Left renal cortex interstitium (tissue), 4 donors: ENCODE measurements at regions not wholly inside any gene's neighbourhood (a gene's known extent, or its start where the extent isn't known, plus 50 kb on each side); places are given as distances from the start of the nearest gene placed in this dataset.

Experiments used
- DNase-seq, 4 donors: peaks; one replicate each; pipeline ENCODE4 v3.0.0-alpha.2; 2013; ENCODE audit warnings: low read depth in 4 of 4, low spot score in 2 of 4, missing footprints in 1 of 4

DNA sequence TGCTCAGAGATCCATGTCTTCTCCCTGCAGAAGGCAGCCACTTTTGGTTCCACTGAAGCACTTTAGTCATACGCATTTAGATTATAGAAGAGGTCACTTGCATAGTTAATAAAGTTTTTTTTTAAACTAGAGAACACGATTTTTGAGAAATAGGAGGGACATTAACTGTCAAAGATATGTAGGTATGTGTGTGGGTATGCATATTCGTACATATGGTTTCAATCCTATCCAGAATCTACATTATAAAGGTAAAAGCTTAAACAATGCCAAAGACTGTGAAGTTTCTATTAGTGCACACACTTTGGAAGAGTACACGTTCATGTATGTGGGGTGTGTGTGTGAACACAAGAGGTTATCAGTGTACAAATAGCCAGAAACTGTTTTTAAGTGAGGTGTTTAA lies 103.2 kb downstream of the BTBD3 start:
- no peak for DNase-seq

DNA sequence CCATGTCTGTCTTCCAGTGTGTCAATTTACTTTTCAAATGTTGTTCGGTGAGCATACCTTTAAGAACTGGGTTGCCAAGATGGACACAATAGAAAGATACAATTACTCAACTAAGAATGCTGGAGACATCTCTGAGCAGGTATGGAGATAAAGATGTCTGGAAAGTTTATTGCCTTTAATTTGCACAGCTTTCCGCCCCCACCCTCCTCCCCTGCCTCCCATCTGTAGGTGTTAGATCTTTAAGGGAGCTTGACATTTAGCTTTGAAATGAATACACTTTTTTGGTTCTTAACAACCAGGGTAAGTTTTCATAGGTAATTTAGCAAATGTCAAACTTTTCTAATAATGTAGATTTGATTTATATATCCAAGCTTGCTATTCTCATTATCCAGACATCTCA lies 104.4 kb downstream of the BTBD3 start:
- DNase-seq: no peak

DNA sequence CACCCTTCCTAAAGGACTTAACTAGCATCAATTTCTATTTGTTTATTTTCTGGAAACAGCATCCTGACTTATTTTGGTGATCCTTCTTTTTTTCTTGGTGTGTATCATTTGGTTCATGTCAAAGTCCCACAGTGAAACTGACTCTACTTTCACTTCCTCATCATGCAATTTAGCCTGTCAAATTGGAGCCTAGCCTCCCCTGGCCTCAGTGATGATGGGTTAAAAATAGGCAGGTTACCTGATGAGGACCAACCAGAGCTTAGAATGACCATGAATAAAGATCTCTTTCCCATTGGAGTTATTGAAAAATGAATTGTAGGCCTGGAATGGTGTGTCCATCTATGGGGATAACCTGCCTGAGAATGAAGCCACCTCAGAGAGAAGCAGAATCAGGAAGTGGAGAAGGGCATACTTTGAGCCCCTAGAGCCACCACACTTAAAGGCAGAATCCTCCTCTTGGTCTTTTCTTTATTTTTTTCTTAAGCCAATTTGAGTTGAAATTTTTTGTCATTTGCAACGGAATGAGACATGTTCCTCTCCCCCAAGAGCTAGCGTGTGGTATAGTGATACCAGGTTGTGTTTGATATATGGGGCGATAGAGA lies 105.6 kb downstream of the BTBD3 start:
- no peak for DNase-seq

DNA sequence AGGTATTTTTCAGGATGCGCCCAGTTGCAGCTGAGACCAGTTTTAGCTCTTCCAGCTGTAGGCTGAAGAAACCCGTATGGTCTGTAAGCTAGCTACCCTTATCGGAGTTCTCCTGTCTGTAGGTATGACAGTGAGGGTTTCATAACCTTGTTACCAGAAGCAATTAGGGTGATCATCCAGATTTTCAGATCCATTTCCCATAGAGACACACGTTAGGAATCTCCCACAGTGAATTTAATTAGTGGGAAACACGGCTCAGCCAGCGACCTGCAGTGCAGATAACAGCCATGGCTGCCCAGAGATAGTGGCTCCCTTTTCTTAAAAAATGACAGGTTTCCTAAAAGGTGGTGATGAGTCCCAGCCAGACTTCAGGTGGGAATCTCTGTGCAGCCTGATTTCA lies 111.1 kb downstream of the BTBD3 start:
- no peak for DNase-seq

DNA sequence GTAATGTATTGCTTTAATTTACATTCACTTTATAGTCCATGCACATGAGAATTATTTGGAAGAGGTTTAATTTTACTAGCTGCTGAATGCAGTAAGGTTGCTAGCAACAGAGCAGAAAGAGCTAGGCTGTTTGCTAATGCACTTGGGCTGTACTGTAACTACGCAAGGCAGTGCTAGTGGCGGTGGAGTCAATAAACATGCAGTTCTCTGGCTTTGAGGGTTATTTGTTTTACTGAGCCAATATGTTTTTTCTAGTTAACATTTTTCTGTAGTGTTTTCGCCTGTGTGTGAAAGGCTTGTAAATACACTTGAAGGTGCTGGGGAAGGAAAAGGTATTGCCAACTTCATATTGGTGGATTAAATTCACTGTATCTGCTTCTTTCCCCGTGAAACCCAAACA lies 112.8 kb downstream of the BTBD3 start:
- DNase-seq: no peak

DNA sequence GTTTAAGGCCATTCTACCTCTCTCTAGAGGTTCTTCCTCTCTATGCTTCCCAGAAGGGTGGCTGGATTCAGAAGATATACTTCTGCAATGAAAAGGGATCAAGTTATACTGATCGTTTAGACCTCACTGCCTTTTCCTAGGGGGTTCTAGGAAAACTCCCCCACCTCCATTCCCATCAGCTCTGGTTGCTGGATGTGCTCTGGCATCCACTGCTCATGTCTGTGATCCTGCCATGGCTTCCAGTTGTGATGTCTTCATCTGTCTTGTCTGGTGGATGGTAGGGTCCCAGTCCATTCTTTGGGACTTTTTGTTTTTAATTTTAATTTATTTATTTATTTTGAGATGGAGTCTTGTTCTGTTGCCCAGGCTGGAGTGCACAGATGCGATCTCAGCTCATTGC lies 118.4 kb downstream of the BTBD3 start:
- DNase-seq: no peak

DNA sequence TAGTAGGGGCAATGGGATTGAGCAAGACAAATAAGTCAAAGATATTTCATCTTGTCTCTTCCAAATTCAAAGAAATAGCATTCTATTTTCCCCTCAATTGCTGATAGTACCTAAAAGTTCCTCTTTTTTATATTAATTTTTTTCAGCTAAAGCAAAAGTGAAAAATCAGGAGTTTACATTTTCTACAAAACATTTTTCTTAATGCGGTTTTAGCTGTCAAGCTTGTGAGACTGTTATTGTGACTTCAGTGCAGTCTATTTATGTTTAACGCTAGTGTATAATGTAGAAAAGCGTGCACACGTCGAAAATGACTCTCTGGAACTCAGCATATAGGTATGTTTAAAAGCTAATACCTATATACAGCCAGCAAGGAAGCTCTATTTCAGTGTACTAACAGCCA lies 119.8 kb downstream of the BTBD3 start:
- no peak for DNase-seq

DNA sequence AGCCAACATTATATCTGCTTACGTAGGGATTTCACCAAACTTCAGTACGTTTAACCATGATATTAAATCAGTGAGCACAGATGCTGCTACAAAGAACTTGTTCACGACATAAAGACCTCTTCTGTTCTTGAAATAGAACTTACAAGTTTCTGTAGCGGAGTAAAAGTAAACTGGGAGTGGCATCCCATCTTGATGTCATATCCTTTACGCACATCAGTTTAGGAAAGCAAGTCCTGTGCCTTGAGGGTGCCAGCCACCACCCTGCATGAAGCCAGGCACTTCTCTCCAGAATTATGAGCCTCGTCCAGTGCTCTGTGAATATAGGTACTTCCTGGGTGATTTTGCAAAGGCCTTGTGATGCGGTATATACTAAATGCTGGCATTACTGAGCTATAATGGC lies 122.6 kb downstream of the BTBD3 start:
- no peak for DNase-seq

DNA sequence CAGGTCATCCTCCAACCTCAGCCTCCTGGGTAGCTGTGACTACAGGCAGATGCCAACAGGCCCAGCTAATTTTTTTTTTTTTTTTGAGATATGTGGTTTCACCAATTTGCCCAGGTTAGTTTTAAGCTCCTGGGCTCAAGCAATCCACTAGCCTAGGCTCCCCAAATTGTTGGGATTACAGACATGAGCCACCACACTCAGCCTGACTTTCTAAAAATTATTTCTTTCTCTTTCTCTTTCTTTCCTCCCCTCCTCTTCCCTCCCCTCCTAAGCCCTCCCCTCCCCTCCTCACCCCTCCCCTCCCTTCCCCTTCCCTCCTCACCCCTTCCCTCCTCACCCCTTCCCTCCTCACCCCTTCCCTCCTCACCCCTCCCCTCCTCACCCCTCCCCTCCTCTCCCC lies 127.3 kb downstream of the BTBD3 start:
- no peak for DNase-seq

DNA sequence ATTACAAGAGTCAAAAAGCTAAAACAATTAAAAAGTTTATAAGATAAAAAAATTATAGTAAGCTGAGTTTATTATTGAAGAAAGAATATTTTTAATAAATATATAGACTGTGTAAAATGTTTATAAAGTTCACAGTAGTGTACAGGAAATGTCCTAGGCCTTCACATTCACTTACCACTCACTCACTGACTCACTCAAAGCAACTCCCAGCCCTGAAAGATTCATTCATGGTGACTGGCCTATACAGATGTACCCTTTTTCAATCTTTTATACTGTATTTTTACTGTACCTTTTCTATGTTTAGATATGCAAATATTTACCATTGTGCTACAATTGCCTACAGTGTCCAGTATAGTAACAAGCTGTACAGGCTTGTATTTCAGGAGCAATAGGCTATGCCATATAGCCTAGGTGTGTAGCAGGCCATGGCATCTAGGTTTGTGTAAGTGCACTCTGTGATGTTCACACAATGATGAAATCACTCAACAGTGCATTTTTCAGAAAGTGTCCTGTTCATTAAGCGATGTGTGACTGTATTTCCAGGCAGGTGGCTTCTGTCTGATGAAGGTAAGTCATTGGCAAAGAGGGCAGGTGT lies 130.2 kb downstream of the BTBD3 start:
- DNase-seq: no peak

DNA sequence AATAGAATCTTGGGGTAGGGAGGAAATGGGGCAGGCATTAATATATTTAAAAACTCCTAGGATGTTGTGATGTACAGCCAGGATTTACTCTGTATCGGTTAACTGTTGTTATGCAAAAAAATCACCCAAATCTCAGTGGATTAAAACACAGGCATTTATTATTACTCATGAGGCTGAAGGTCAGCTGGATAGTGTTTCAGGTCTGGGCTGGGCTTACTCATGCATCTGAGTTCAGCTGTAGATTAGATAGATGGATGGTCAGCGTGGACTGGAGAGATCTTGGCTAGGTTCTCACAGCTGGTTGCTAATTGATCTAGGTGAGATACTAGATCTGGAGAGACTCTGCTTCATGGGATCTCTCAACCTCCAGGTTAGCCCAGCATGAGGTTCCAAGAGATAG lies 131.4 kb downstream of the BTBD3 start:
- DNase-seq: no peak

DNA sequence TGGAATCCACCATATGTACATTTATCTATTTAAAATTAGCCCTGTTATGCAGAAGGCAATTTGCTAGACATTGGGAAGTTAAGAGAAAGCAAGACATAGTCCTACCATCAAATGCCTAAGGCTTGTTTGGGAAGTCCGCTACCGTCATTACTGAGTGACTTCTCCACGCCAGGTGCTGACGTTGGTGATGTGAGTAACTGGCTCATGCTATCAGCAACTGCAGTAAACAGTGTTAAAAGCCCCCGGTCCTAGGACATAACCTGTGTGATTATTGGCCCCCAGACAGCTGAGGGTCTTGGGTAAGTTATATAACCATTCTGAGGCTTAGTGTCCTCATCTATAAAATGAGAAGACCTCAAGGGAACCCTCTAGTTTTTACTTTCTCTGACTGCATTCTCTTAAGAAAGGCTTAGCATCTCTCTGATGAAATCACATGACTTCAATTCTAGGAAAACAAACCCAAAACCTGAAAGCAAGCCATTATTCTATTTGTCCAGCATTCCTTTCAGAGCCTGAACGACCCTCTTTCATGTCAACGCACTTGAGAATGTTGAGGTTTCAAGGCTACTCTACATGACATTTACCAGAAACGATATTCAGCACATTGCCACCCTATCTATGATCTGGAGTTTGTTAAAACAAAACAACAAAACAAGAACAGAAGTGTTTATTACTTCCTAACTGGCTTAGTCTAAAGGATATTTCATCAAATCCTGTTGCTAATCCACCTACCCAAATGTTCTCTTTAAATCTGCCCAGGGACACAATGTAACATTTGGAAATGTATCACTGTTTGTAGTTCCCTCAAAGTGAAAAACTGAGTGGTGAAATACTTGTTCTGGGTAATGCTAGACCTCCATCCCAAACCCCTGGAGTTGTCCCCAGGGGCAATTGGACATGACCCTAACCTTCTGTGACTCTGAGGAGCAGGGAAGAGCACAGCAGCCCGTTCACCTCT lies 133.8 kb downstream of the BTBD3 start:
- no peak for DNase-seq

DNA sequence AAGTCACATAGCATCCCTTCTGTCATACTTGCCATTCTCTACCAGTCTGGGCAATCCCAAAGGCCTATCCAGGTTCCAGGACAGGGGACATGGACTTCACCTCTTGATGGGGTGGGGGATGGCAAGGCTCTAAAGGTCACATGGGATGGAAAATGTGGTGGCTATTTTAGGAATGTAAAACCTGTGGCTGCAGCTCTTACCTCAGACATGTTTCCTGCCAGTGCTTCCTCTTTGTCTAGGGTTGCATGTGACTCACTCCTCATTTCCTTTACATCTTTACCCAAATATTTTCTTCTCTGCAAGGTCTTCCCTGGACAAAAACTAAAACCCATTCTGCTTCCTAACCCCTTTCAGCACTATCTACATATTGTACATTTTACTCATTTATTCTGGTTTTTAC lies 135.7 kb downstream of the BTBD3 start:
- DNase-seq: no peak

DNA sequence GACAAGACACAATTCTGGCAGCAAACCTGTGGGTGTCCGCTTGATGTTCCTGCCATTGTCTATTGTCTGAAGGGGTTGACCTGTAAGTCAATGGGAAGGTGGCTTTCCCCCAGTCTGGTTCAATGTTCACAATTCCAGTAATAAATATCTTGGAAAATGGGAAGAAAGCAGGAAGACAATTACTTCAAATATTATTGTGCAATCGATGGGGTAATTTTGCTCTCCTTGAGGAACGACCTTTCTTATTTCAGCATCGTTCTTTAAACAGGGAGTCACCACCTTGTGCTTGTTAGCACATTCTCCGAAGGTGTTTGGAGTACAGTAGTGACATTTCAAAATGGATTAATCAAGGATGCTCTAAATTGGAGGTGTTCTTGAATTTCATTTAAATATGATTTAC lies 136.9 kb downstream of the BTBD3 start:
- no peak for DNase-seq

DNA sequence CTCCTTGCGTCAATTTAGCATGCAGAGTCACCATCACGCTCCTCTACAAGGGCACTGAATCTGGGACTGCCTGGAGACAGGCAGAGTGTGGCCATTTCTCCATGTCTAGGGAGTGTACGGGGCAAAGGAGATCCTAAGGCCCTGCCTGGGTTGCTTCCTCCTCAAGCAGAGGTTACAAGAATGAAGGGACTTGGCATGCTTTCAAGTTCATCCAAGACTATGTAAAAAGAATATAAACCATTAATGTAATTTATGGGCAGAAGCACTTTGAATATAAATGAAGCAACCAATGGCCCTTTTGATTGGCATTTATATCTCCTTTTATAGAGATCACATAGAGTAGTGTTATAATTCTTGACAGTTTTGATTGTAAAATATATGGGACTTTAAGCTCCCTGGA lies 137.5 kb downstream of the BTBD3 start:
- peak in 2 of 4 donors; percentile 7 to 13 for DNase-seq

DNA sequence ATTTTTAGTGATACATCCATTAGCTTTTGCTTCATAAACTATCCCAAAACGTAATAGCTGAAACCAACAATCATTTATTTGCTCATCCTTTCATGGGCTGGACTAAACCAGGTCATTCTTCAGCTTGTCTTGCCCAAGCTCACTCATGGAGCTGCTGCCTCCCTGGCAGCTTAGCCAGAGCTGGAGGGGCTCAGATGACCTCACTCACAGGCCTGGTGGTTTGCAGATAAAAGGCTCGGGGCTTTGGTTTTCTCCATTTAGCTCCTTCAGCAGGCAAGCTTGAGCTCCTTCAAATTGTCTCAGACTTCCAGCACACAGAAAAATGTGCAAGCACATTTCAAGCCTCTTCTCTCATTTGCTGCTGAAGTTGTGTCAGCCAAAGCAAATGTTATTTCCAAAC lies 139.1 kb downstream of the BTBD3 start:
- DNase-seq: no peak

DNA sequence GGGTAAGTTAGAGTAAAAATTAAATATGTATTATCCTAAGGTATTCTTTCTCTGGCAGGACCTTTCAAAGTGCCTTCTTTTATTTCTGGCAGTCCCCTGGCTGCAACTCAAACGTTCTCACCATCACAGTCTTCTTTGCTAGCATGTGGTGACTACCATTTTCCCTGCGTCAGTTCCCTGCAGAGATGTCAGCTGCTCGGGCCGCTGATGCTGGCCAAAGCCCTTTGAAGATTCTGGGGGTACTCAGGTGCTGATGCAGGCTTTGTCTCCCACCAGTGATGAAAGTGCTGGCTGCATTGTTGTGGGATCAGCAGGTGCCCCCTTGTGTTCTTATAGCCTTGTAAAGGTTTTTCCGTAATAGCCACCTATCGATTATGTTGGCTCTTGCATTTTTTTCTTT lies 140.1 kb downstream of the BTBD3 start:
- DNase-seq: no peak

DNA sequence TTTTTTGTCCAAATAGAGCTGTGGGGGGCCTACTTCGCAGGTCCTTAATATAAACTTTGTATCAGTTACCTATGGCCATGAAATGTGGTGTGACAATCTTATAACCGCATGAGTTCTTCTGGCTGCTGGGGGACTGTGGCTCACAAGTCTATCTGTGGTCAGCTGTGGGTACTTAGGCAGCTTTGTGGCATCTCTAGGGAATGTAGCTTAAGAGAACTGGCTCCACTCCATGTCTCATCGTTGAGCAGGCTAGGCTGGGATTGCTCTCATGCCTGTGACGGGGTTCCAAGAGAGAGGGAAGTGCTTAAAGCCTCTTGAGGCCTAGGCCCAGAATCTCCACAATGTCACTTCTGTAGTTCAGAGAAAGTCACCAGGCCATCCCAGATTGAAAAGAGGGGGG lies 140.5 kb downstream of the BTBD3 start:
- DNase-seq: no peak

DNA sequence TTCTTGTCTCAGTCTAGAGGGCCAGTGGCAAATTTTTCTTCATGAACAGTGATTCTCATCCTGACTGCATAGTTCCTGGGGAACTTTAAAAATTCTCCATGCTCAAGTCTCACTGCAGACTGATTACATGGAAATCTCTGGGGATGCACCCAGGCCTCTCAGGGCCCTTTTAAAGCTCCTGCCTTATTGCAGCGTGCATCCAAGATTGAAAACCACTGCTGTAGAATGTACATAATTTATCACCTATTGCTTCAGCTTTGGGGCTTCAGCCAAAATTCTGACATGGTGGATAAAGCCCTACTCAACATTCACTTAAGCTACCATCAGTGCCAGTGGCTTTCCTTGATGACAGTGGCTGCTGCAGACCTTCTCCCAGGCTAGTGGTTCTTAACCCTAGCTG lies 143.8 kb downstream of the BTBD3 start:
- no peak for DNase-seq

DNA sequence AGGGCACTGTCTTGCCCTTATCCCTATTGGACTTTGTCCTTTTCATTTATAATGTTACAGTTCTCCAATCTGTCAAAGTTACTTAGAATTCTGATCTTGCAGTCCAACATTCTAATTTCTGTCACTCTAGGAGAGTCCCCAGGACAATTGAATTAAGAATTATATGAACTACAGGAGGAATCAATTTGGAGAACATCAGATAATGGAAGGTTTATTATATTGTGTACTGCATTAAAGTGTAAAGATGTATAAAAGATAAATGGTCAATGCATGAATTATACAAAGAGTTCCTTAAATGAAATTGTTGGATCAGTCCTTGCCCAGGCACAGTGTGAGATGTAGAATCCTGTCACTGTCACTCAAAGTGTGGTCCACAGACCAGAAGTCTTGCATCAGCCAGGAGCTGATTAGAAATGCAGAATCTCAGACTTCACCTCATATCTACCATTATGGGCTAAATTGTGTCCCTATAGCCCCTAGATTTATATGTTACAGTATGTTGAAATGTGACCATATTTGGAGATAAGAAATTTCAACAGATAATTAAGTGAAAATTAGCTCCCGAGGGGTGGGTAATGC lies 145.5 kb downstream of the BTBD3 start:
- DNase-seq: no peak

DNA sequence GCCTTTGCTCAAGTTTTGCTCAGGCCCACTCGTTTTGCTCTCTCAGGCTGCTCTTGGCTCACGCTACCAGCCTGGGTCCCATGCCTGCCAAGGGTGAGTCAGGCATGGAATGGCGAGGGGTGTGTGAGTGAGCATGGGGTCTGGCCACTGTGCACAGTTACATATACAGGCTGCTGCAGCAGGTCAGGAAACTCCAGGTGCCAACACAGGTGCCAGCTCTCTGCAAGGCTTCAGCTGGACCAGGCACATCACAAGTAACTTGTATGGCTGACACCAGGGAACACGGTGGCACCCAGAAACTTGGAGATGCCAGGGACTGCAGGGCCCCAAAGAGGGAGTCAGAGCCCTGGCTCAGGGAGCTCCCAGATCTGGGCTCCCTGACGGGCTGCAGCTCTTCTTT lies 146.8 kb downstream of the BTBD3 start:
- no peak for DNase-seq

DNA sequence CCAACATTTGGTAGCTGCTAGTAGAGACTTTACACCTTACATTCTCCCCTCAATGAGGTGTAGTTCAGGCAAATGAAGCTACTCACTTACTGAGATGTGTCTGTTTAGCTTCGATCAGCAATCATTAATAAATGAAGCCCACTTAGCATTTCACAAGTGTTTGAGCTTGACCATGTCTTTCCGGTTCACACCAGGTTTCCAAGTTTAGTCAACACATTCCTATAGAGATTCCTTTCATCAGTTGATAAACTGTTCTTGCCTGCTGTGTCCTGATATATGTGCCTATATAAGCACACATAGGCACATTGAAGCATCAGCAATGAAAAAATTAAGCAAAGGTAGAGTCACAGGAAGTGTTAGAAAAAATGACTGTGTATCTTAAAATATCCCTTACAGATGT lies 150.0 kb downstream of the BTBD3 start:
- no peak for DNase-seq
